HL-60 (cell line): ENCODE measurements at regions not wholly inside any gene's neighbourhood (a gene's known extent, or its start where the extent isn't known, plus 50 kb on each side); places are given as distances from the start of the nearest gene placed in this dataset.

ENCODE experiments used
- CTCF ChIP-seq: IDR thresholded peaks from one replicate; pipeline ENCODE4 v1.5.1; 2011; ENCODE audit warnings: low read length, control low read depth, inconsistent platforms; ENCODE audit not compliant: insufficient read depth
- POLR2AphosphoS5 ChIP-seq: IDR thresholded peaks from 2 replicates; pipeline ENCODE4 v1.6.1; 2012; ENCODE audit warnings: low read depth
- REST ChIP-seq: IDR thresholded peaks from 2 replicates; pipeline ENCODE4 v1.6.1; 2012; ENCODE audit warnings: low read depth; ENCODE audit not compliant: insufficient replicate concordance
- SPI1 ChIP-seq: IDR thresholded peaks from 2 replicates; pipeline ENCODE4 v1.6.1; 2012; ENCODE audit warnings: low read depth, mild to moderate bottlenecking, borderline replicate concordance

- TF ChIP-seq CTCF = no peak
- TF ChIP-seq POLR2AphosphoS5 = no peak
- TF ChIP-seq SPI1 = no peak
- no peak for TF ChIP-seq REST
Observed at GRCh38 chr11:122383186-122383585, 267.2 kb upstream of the BLID start.
